HG02943 (cell line): ENCODE measurements at regions not wholly inside any gene's neighbourhood (a gene's known extent, or its start where the extent isn't known, plus 50 kb on each side); places are given as distances from the start of the nearest gene placed in this dataset.

ENCODE experiments used
- ATAC-seq: cut with Tn5 transposase; IDR thresholded peaks from one replicate; pipeline ENCODE4 v1.9.1; 2021; ENCODE audit warnings: mild to moderate bottlenecking, low read depth, moderate library complexity; ENCODE audit not compliant: unreplicated experiment

DNA sequence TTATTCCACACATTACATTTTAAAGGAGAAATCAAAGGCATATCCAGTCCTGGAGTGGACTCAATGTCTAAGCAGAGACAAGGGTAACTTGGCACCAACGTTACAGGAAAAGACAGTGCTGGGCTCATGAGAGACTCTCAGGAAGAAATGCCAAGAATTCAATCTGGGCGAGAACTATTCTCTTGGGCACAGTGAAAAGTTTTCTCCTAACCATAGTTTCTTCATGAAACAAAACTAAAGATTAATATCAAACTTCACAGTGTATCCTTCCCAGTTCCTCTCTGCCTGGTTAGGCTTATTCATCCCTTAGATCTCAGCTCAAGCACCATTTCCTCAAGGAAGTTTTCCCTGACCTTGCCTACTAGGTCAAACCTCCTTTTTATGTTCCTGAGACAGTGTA is 109.4 kb upstream of the TLL1 start:
- no peak for ATAC-seq

DNA sequence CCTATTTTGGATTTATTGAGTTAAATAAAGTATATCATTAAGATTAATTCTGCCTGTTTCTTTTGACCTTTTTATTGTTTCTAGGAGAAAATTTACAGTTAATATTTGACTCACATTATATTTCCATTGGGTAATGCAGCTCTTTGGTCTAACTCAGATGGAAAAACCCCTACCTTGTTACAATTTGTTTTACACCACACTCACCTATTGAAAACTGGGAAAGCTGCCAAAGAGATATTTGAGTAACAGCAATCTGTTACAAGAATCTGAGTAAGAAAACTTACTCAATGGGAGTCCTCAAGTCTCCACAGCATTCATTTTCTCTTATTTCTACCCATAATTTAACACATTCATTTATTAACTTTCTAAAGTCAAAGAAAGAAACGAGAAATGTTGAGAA is 108.0 kb upstream of the TLL1 start:
- no peak for ATAC-seq

GRCh38 chr4:165766018-165766417 is 107.0 kb upstream of the TLL1 start:
- ATAC-seq: no peak

DNA sequence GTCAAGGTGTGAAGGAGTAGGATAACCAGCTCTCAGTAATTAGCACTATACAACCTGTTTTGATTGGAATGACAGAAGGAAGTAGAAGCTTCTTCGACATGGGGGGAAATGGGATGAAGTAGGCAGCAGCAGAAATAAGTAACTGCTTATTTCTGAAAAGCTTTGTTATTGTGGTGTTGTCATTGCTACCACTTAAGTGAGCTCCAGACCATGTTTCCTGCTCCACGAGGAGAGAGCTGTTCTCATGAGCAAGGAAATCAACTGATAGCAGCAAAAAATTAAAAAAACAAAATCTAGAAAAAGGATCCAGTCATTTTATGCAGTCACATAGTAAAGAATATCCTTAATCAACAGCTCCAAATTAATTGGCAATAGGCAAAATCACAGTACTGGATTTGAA is 106.1 kb upstream of the TLL1 start:
- ATAC-seq: no peak

- ATAC-seq: no peak
Observed at GRCh38 chr4:165767671-165768070, 105.4 kb upstream of the TLL1 start.

DNA sequence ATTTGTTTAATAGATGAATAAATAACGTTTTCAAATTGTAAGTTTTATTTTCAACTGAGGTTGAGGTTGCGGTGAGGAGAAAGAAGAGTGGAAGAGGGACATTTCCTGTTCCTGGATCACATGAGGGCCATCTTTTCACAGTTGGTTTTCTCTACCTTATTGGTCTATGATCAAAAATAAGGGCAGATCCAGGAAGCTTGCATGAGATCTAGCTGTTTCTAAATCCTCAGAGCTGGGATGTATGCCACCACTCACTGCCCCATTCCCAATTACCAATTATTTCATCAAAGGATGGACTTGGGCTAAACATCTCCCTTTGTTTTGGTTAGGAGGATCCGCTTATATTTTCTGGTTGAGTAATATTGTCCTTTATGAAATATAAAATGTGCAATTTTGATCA is 104.8 kb upstream of the TLL1 start:
- ATAC-seq: no peak

DNA sequence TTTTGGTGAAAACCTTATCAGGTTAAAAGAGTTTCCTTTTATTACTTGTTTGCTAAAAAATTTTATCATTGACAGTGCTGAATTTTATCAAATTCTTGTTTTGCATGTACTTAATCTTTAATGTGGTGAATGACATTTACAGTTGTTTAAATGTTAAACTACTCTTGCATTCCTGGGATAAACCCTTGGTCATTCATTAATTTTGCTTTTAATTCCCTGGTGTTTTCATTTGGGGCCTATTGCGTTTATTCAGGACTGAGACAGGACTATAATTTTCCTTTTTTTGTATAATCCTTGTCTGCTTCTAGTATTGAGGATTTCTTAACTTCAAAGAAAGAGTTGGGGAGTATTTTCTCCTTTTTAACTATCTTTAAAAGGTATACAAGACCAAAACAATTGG is 98.7 kb upstream of the TLL1 start:
- no peak for ATAC-seq

GRCh38 chr4:165779950-165780670 is 92.9 kb upstream of the TLL1 start:
- ATAC-seq: no peak

- ATAC-seq: no peak
Observed at GRCh38 chr4:165780735-165781134, 92.3 kb upstream of the TLL1 start.

GRCh38 chr4:165782623-165783022 is 90.4 kb upstream of the TLL1 start:
- no peak for ATAC-seq

DNA sequence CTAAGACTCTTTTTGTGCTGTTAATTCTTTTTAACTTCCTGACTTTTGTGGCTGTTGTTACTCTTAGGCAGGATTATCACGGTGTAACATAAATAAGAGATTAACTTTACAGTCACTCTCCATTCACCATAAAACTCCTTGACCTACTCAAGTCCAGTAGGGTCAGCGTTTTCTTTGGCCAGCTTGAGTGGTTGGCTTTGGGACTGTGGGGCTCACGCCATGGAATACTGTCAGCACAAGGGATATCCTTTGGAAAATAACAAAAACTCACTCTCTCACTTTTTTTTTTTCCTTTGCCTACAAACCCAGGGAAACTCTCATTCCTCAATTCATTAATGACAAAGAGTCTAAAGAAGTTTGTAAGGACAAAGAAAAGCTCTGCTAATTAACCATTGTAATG is 89.4 kb upstream of the TLL1 start:
- no peak for ATAC-seq

DNA sequence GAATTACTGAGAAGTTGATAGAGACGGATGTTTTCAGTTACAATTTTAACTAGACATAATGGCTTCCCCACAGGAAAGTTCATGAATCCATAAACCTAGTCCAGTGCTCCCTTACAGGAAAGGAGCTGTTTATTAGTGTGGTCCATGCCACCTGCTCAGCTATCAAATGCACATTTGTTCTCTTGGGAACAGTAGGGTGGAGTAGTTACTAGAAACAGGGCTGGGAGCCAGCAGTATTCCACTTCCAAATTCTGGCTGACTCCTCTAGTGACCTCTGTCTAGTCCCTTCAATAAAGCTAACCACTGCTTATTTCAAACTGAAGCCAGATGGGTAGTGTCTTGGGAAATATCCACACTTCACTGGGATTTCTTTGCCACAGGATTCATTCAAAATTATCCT is 88.4 kb upstream of the TLL1 start:
- ATAC-seq: no peak

GRCh38 chr4:165785337-165785736 is 87.7 kb upstream of the TLL1 start:
- no peak for ATAC-seq

- no peak for ATAC-seq
Observed at GRCh38 chr4:165787516-165788274, 85.3 kb upstream of the TLL1 start.

DNA sequence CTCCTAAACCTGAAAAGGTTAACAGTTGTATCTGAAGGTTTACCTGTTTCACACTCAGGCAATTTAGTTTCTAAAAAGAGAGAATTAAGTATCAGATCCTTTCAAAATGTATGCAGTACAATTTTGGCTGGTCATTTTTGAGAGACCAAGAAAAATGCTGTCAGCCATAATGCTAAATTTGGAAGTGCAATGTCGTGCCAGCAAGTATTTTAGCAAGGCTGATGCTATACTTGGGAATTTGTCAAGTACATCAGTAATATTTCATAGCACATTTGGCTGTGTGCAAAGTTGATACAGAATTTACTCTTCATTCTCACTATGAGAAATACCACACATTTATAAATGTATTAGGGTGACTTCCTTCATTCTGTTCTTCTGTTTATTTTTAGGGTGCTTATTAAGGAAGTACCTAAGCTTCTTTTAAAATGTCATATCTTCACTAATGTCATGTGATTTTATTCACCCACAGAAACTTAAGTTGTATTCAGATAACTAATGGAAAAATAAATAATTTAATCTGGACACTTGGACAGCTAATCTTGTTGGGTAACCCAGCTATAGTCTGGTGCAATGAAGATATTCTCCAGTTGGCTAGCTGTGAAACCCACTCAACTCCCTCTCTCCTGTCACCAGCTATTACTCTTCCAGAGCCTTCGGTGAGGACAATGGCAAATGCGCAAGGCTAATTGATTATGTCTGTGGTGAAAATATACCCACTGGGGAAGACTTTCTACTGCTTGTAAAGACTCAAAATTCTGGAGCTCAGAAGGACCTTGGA is 84.2 kb upstream of the TLL1 start:
- ATAC-seq: no peak

DNA sequence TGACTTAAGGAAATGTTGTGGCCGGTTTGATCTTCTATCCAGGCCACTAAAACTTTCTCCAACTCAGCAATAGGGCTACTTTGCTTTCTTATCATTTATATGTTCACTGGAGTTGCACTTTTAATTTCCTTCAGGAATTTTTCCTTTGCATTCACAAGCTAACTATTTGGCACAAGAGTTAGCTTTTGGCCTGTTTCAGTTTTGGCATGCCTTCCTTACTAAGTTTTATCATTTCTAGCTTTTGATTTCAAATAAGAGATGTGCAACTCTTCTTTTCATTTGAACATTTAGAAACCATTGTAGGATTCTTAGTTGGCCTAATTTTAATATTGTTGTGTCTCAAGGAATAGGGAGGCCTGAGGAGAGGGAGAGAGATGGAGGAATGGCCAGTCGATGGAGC is 79.8 kb upstream of the TLL1 start:
- ATAC-seq: no peak

DNA sequence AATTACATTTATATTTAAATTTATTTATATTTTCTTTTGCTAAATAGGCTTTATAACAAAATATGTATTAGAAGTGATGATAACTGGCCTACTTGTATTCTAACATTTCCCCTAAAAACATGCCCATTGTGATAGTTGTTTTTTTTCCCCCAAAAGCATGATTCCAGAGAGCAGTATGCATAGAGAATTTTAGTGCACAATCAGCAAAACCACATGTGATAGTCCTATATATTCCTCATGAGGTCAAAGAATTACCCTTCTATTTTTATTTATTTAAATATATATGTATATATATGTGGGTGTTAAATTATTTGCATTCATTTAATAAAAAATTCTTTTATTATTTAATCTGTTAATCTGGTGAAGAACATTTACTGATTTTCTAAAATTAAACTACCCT is 78.2 kb upstream of the TLL1 start:
- ATAC-seq: no peak

DNA sequence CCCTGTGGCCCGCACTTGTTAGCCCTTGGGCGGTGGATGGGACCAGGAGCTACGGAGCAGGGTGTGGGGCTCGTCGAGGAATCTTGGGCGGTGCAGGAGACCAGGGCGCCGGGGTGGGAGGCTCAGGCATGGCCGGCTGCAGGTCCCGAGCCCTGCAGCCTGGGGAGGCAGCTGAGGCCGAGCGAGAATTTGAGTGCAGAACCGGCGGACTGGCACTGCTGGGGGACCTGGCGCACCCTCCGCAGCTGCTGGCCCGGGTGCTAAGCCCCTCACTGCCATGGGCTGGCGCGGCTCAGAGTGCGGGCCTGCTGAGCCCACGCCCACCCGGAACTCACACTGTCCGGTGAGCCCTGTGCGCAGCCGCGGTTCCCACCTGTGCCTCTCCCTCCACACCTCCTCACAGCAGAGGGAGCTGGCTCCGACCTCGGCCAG is 73.6 kb upstream of the TLL1 start:
- no peak for ATAC-seq

DNA sequence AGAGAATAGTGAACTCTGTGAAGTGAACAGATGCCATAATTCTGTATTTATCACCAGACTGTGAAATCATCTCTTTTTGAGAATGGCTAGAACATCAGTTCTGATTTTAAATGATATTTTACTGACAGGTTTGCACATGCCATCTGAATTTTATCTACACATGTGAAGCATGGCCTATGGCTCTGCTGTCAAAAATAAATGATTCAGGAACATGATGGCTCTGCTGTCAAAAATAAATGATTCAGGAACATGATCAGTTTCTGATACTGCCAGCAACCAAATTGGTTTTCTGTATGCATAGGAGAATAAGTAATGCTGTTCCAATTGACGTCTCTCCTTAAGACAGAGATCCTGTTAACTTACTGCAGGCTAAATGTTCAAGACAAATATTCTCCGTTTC is 70.6 kb upstream of the TLL1 start:
- ATAC-seq: no peak

- ATAC-seq: no peak
Observed at GRCh38 chr4:165803005-165803404, 70.0 kb upstream of the TLL1 start.

GRCh38 chr4:165805406-165805805 is 67.6 kb upstream of the TLL1 start:
- no peak for ATAC-seq
